ENCODE measurements at regions not wholly inside any gene's neighbourhood (a gene's known extent, or its start where the extent isn't known, plus 50 kb on each side); places are given as distances from the start of the nearest gene placed in this dataset.

DNA sequence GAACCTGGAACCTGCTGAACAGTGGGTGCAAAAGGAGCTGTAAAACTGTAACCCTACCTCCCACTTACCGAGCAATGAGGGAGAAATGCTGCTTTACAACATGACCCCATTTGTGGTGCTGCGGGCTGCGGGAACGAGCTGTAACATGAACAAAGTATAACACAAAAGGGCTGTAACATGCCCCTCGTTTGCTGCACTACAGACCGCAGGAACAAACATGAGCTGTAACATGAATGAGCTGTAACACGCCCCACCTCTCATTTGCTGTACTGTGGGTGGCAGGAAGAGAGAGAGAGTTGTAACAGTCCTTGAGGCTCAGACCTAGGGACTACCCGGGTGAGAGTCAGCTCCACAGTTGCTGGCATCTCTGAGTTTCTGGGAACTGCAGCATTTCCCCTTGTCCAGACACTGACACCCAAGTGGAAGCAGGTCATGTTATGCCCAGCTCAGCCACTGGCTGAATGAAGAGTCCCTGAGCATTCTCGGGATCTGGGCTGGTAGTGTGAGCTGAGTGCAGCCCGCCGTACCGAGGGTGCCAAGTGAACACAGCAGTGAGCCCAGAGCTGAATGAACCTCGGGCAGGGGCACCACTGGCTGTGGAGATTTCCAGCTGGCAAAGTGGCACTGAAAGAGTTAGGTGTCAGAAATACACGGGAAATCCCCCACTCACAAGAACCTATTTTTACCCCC, 1385.3 kb upstream of the SPRY2 start:
- H3K27ac Mint-ChIP-seq = no peak overlapping the region
- ATAC-seq = no peak
- no peaks in the 10 kb centered on the region for H3K36me3 Mint-ChIP-seq
- no peaks in the 10 kb centered on the region for H3K27me3 Mint-ChIP-seq
- H3K4me3 Mint-ChIP-seq = no peak overlapping the region
- no peaks in the 10 kb centered on the region for H3K4me1 Mint-ChIP-seq
- peaks cover 11% of the 10 kb centered on the region for H3K9me3 Mint-ChIP-seq

DNA sequence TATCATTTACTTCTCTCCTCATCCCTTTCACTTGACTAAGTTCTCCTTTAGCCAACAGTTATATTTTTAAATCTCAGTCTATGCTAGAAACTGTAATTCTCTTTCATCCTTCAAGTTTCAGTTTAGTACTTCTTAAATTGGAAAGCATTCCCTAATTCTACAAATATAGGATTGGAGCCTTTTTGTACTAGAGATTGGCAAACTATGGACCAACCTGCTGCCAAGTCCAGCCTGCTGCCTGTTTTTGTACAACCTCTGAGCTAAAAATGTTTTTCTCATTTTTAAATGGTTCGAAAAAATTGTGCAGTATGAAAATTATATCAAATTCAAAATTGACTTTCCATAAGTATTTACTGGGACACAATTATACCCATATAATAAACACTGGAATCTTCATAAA, 1381.5 kb upstream of the SPRY2 start:
- H3K9me3 Mint-ChIP-seq = peaks cover 3% of the 10 kb centered on the region
- no peak overlapping the region for H3K27ac Mint-ChIP-seq
- no peaks in the 10 kb centered on the region for H3K27me3 Mint-ChIP-seq
- H3K4me1 Mint-ChIP-seq = no peaks in the 10 kb centered on the region
- ATAC-seq = no peak
- H3K36me3 Mint-ChIP-seq = no peaks in the 10 kb centered on the region
- no peak overlapping the region for H3K4me3 Mint-ChIP-seq

DNA sequence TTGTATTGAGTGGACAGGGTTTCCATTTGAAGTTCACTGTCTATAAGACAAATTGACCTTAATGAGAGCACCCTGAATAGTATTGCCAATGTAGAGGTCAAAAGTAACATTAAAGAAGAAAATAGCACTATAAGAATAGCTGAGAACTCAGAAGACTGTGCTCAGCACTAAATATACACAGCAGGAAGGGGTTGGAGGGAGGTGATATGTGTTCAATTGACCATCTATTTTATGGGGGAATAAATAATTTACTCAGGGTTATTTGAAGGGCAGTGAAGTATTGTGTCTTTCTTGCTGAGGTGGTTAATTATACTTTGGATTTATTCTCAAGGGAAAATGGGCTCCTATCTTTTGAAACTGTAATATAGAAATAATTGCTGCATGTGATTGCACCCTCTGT, 1380.5 kb upstream of the SPRY2 start:
- H3K9me3 Mint-ChIP-seq = no peaks in the 10 kb centered on the region
- no peak overlapping the region for H3K4me3 Mint-ChIP-seq
- H3K4me1 Mint-ChIP-seq = no peaks in the 10 kb centered on the region
- H3K27ac Mint-ChIP-seq = no peak overlapping the region
- no peaks in the 10 kb centered on the region for H3K27me3 Mint-ChIP-seq
- H3K36me3 Mint-ChIP-seq = no peaks in the 10 kb centered on the region
- no peak for ATAC-seq

DNA sequence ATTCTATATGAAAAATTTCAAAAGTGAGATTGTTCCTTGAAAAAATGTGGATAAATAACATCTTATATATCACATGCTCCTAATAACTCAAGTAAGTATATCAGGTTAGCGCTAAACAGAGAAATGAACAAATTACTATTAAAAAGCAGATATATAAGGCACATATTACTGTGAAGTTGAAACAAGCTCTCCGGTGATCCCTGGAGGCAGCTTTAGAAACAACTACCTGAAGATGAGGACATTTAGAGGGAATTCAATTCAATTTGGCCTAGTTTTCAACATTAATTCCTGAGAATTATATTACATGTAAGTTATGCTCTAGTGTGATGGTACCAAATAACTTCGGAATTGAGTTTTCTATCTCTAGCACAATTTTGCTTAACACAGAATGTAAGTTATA, 1373.6 kb upstream of the SPRY2 start:
- Mint-ChIP-seq H3K27me3 (no peaks in the 10 kb centered on the region), H3K4me1 (no peaks in the 10 kb centered on the region), H3K27ac (no peak overlapping the region), H3K36me3 (no peaks in the 10 kb centered on the region), H3K4me3 (no peak overlapping the region), H3K9me3 (peaks cover 2% of the 10 kb centered on the region)
- no peak for ATAC-seq

DNA sequence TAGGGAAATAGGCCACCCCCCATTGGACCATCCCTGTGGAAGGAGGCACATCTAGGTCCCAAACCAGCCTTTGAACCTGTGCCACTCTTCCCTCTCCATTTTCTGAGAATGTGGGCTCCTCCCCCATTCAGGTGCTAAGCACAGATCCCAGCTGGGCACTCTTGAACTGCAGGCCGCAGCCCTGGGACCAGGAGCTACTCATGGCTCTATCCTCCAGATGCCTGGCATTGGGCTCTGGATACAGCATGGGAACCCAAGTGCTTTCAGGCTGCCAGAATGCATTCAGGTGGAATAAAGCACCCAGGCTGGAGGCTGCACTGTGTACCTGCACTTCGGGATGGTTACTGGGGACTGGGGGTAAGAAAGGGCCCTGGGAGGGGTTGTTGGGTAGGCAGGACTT, 1372.3 kb upstream of the SPRY2 start:
- H3K36me3 Mint-ChIP-seq = no peaks in the 10 kb centered on the region
- H3K4me3 Mint-ChIP-seq = no peak overlapping the region
- no peak for ATAC-seq
- peaks cover 2% of the 10 kb centered on the region for H3K9me3 Mint-ChIP-seq
- no peaks in the 10 kb centered on the region for H3K27me3 Mint-ChIP-seq
- H3K4me1 Mint-ChIP-seq = no peaks in the 10 kb centered on the region
- H3K27ac Mint-ChIP-seq = no peak overlapping the region

DNA sequence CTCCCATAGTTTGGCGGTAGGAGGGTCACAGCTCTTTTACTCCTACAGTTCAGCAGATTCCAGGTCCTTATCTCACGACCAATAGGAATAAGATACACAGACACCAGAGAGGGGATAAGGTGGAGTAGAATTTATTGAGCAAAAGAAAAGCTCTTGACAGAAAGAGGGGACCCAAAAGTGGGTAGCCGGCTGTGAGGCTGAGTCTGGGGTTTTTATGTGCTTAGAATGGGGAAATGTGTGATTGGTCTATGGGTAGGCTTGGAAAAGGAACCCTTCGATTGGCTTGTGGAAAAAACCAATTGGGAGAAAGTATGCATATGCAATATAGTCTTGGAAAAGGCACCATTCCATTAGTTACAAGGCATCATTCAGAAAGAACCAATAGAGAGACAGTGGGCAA, 1356.9 kb upstream of the SPRY2 start:
- ATAC-seq = no peak
- peaks cover 19% of the 10 kb centered on the region for H3K9me3 Mint-ChIP-seq
- no peaks in the 10 kb centered on the region for H3K36me3 Mint-ChIP-seq
- no peaks in the 10 kb centered on the region for H3K4me1 Mint-ChIP-seq
- H3K27me3 Mint-ChIP-seq = no peaks in the 10 kb centered on the region
- H3K27ac Mint-ChIP-seq = no peak overlapping the region
- H3K4me3 Mint-ChIP-seq = no peak overlapping the region

DNA sequence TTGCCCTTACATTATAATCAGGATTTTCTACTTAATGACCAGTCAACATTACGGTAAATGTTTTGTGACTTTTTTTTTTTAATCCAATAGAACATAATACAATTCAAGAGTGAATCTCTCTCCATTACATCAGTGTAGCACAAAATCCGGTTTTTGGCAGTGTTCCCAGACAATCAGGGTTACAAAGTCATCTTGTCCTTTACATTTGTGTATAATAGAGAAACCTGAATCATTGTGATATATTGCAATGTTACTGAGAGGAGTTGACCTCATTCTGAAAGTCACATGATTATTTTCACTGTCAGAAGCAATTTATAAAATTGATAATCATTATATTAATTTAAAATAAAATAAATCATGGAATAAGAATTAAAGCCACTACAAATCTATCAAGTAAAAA, 1346.0 kb upstream of the SPRY2 start:
- no peaks in the 10 kb centered on the region for H3K4me1 Mint-ChIP-seq
- H3K27ac Mint-ChIP-seq = no peak overlapping the region
- no peak for ATAC-seq
- no peaks in the 10 kb centered on the region for H3K36me3 Mint-ChIP-seq
- H3K27me3 Mint-ChIP-seq = no peaks in the 10 kb centered on the region
- peaks cover 7% of the 10 kb centered on the region for H3K9me3 Mint-ChIP-seq
- no peak overlapping the region for H3K4me3 Mint-ChIP-seq

DNA sequence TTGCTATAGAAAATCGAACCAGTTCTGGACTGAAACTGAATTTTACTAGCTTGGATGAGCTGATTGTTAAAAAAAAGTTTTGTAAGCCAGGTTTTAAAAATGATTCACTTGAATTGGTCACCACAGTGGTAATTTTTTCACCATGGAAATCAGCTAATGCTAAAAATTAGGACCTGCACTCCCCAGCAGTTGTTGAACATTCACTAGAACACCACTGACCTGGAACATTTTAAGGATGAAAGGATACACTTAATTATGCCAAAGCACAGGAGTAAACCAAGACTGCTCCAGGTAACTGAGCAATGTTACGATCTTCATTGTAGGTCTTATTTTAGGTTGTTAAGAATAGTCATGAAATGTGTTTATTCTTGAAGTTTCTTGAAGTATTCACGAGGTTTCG, 1342.6 kb upstream of the SPRY2 start:
- Mint-ChIP-seq H3K4me1 (no peaks in the 10 kb centered on the region), H3K9me3 (peaks cover 2% of the 10 kb centered on the region), H3K36me3 (no peaks in the 10 kb centered on the region), H3K4me3 (no peak overlapping the region), H3K27ac (no peak overlapping the region), H3K27me3 (no peaks in the 10 kb centered on the region)
- no peak for ATAC-seq

DNA sequence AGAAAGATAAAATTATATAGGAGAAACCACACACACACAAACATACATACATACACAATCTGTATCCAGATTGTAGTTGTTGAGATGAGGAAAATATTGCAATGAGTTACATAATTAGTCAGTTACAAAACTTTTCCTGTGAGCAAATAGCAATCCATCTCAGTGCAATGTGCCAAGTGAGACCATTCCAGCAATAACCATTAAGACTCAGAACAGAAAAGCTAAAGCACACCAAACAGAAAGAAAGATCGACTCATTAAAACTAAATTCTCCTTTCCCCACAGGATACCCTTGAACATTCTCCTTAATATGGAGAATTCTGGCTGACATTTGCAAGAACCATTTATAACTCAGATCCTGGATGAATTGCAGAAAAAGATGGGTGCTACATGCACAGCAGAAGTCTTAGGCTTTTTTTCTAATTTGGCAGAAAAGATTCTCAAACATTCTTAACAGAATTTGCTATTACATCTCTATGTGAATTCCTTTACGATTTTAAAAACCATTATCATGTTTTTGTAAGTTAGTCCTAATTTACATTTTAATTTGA, 1341.2 kb upstream of the SPRY2 start:
- Mint-ChIP-seq H3K4me3 (no peak overlapping the region), H3K27ac (no peak overlapping the region), H3K27me3 (no peaks in the 10 kb centered on the region), H3K4me1 (no peaks in the 10 kb centered on the region), H3K9me3 (peaks cover 2% of the 10 kb centered on the region), H3K36me3 (no peaks in the 10 kb centered on the region)
- no peak for ATAC-seq

DNA sequence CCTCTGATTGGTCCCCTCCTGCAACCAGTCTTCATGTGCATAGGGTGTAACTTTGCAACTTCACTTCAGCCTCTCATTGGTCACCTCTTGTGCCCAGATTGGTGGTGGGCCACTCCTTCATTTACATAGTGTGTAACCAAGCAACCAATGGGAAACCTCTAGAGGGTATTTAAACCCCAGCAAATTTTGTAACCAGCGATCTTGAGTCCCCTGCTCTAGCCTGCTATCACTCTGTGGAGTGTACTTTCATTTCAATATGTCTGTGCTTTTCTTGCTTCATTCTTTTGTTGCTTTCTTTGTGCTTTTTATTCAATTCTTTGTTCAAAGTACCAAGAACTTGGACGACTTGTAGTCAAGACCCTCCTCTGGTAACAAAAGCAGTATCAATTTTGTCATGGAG, 1336.9 kb upstream of the SPRY2 start:
- Mint-ChIP-seq H3K27me3 (no peaks in the 10 kb centered on the region), H3K27ac (no peak overlapping the region), H3K4me3 (no peak overlapping the region), H3K9me3 (no peaks in the 10 kb centered on the region), H3K4me1 (no peaks in the 10 kb centered on the region), H3K36me3 (no peaks in the 10 kb centered on the region)
- ATAC-seq = no peak

DNA sequence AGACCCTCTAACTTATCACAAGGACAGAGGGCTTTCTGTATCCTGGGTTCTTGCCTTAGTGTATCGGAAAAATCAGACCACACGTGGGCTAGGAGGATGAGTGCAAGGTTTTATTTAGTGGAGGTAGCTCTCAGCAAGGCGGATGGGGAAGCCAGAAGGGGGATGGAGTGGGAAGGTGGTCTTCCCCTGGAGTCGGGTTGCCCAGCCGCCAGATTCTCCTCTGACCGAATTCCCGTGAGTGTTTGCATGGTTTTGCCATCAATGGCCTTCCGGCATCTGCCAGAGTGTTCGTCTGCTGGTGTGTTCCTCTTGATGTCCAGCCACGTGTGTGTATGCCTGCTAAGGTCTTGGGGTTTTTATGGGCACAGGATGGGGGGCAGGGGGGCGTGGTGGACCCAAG, 1335.1 kb upstream of the SPRY2 start:
- Mint-ChIP-seq H3K27ac (no peak overlapping the region), H3K27me3 (no peaks in the 10 kb centered on the region), H3K4me1 (no peaks in the 10 kb centered on the region), H3K9me3 (no peaks in the 10 kb centered on the region), H3K4me3 (no peak overlapping the region), H3K36me3 (no peaks in the 10 kb centered on the region)
- no peak for ATAC-seq

DNA sequence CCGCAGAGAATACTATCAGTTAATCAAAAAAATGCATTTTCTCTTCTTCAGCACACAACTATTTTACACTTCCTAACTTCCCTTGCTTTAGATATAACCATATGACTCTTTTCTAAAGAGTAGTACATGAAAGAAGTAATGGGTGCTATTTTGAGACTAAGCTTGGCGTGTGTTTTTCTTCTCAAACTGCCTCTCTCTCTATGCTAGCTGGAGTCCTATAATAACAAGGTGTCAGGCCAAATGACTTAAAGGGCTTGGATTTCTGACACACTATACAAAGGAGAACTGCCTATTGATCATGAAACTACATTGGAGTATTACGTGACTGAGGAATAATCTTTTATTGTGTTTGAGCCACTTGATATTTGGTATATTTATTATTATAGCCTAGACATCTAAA, 1330.1 kb upstream of the SPRY2 start:
- no peaks in the 10 kb centered on the region for H3K27me3 Mint-ChIP-seq
- peaks cover 6% of the 10 kb centered on the region for H3K9me3 Mint-ChIP-seq
- no peaks in the 10 kb centered on the region for H3K36me3 Mint-ChIP-seq
- H3K4me1 Mint-ChIP-seq = peaks cover 7% of the 10 kb centered on the region
- H3K27ac Mint-ChIP-seq = no peak overlapping the region
- H3K4me3 Mint-ChIP-seq = no peak overlapping the region
- ATAC-seq = no peak

DNA sequence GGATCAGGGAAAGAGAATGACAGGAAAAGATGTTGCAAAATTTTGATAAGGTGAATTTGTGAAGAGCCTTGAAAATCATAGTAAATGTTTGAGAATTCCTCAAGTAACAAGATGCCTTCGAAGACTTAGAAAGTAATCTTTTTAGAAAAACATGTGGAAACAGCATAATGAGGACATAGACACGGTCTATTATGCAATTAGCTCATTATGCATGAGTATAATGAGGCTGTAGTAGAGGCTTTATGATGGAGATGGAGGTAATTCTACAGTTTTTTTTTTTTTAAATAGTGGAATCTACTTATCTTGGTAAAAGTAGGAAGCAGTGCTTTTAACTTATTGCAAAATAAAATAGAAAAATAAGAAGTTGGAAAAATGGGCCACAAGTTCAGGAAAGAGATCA, 1329.1 kb upstream of the SPRY2 start:
- no peaks in the 10 kb centered on the region for H3K27me3 Mint-ChIP-seq
- no peak for ATAC-seq
- no peak overlapping the region for H3K27ac Mint-ChIP-seq
- peaks cover 6% of the 10 kb centered on the region for H3K9me3 Mint-ChIP-seq
- H3K4me3 Mint-ChIP-seq = no peak overlapping the region
- peaks cover 7% of the 10 kb centered on the region for H3K4me1 Mint-ChIP-seq
- no peaks in the 10 kb centered on the region for H3K36me3 Mint-ChIP-seq

DNA sequence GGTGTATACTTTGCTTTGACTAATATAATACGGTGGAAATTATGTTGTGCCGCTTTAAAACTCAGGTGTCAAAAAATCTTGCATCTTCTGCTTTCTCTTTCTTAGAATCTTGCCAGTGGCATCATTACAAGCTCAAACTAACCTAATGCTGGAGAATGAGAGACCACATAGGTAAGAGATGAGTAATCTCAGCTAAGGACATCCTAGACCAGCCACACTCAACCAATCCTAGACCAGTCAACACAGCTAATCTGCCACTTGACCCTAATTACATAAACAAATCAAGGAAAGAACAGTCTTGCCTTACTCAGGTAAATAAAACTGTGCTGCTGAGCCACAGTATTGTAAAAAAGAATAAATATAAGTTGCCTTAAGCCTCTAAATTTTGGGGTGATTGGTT, 1323.9 kb upstream of the SPRY2 start:
- no peak for ATAC-seq
- Mint-ChIP-seq H3K27me3 (no peaks in the 10 kb centered on the region), H3K4me3 (no peak overlapping the region), H3K27ac (no peak overlapping the region), H3K4me1 (peaks cover 7% of the 10 kb centered on the region), H3K9me3 (peaks cover 6% of the 10 kb centered on the region), H3K36me3 (no peaks in the 10 kb centered on the region)

DNA sequence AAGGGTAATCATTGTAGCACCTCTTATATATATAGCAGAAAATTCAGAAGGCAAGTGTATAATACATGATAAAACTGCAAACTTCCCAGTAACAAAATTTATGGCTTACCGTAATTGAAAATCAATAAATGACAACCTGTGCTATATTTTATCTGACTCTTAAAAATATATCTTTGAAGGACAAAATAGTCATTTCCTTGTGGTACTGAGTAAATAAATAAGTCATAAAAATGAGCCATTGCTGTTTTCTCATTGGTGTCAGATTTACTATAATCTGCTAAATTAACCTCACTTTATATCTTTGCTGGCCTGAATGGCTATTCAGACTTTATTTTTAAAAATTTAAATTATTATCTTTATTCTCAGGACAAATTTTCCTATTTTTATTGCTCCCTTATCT, 1319.1 kb upstream of the SPRY2 start:
- H3K9me3 Mint-ChIP-seq = peaks cover 8% of the 10 kb centered on the region
- no peak overlapping the region for H3K27ac Mint-ChIP-seq
- no peaks in the 10 kb centered on the region for H3K4me1 Mint-ChIP-seq
- no peaks in the 10 kb centered on the region for H3K36me3 Mint-ChIP-seq
- H3K27me3 Mint-ChIP-seq = no peaks in the 10 kb centered on the region
- H3K4me3 Mint-ChIP-seq = no peak overlapping the region
- no peak for ATAC-seq

DNA sequence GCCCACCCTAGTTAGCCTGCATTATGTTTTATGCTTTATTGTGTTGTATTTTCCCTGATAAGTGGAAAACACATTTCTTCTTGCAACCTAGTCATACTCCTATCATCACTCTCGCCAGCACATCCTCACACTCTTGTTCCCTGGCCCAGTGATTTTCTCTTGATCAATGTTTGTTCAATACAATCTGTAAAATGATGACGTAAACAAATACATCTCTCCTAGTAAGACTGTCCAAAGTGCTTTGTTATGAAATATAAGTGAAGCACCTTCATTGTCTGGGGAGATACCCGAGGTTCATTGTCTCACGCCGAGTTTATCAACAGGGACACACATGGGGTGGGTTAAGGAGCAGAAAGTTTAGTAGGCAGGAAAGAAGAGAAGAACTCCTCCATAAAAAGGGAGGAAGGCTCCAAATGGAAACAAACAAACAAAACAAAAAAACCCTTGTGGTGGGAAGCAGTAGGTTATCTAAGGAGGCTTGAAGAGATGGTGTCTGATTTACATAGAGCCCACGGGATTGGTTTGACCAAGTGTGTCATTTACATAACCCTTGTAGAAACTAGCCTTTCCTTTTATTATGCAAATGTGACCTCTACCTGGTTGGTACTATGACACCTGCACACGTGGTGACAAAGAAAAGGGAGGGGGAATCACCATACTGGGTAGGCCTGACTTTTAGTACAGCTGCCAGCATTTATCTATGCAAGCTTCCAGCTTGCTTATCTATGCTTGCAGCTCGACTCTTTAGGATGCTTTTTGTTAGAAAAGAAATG, 1317.9 kb upstream of the SPRY2 start:
- ATAC-seq = no peak
- Mint-ChIP-seq H3K9me3 (peaks cover 12% of the 10 kb centered on the region), H3K4me1 (no peaks in the 10 kb centered on the region), H3K4me3 (no peak overlapping the region), H3K27me3 (no peaks in the 10 kb centered on the region), H3K36me3 (no peaks in the 10 kb centered on the region), H3K27ac (no peak overlapping the region)
